IMR-90 (cell line): ENCODE measurements at regions not wholly inside any gene's neighbourhood (a gene's known extent, or its start where the extent isn't known, plus 50 kb on each side); places are given as distances from the start of the nearest gene placed in this dataset.

Experiments
- BHLHE40 ChIP-seq: fragments of 150-350 bp; IDR thresholded peaks from 2 replicates; pipeline ENCODE4 v1.6.1; 2016; ENCODE audit warnings: mild to moderate bottlenecking, low read depth, low read length
- CEBPB ChIP-seq: IDR thresholded peaks from 2 replicates; pipeline ENCODE4 v1.6.1; 2012; ENCODE audit warnings: low read depth, low read length, improper control_type of control experiment
- CHD1 ChIP-seq: IDR thresholded peaks from 2 replicates; pipeline ENCODE4 v1.6.1; 2012; ENCODE audit warnings: low read depth, low read length, improper control_type of control experiment
- CTCF ChIP-seq: conservative IDR thresholded peaks from 2 replicates; pipeline ENCODE4 v1.5.1; 2012; ENCODE audit warnings: mild to moderate bottlenecking, low read depth, low read length, improper control_type of control experiment
- ELK1 ChIP-seq: fragments of 150-350 bp; IDR thresholded peaks from 2 replicates; pipeline ENCODE4 v1.6.1; 2016; ENCODE audit warnings: low read depth, mild to moderate bottlenecking, low read length, moderate library complexity, borderline replicate concordance
- FOS ChIP-seq: fragments of 150-350 bp; IDR thresholded peaks from 2 replicates; pipeline ENCODE4 v1.6.1; 2016; ENCODE audit warnings: low read depth, low read length
- MAFK ChIP-seq: IDR thresholded peaks from 2 replicates; pipeline ENCODE4 v1.6.1; 2012; ENCODE audit warnings: low read depth, low read length, improper control_type of control experiment
- MXI1 ChIP-seq: IDR thresholded peaks from 2 replicates; pipeline ENCODE4 v1.6.1; 2012; ENCODE audit warnings: low read depth, mild to moderate bottlenecking, low read length, moderate library complexity, borderline replicate concordance
- POLR2A ChIP-seq: IDR thresholded peaks from 2 replicates; pipeline ENCODE4 v1.6.1; 2012; ENCODE audit warnings: mild to moderate bottlenecking, low read depth, low read length
- RAD21 ChIP-seq: IDR thresholded peaks from 2 replicates; pipeline ENCODE4 v1.6.1; 2012; ENCODE audit warnings: low read length, improper control_type of control experiment
- RCOR1 ChIP-seq: IDR thresholded peaks from 2 replicates; pipeline ENCODE4 v1.6.1; 2012; ENCODE audit warnings: mild to moderate bottlenecking, low read length, improper control_type of control experiment; ENCODE audit not compliant: insufficient replicate concordance
- RFX5 ChIP-seq: IDR thresholded peaks from 2 replicates; pipeline ENCODE4 v1.8.0; 2012; ENCODE audit warnings: low read depth, mild to moderate bottlenecking, low read length, moderate library complexity
- SMC3 ChIP-seq: fragments of 150-350 bp; IDR thresholded peaks from 2 replicates; pipeline ENCODE4 v1.6.1; 2016; ENCODE audit warnings: low read depth, mild to moderate bottlenecking, antibody characterized with exemption, low read length, moderate library complexity
- USF2 ChIP-seq: fragments of 150-350 bp; IDR thresholded peaks from 2 replicates; pipeline ENCODE4 v1.6.1; 2017; ENCODE audit warnings: mild to moderate bottlenecking, antibody characterized with exemption, low read length, low read depth

GRCh38 chr16:86391984-86392383, 118.3 kb upstream of the FOXF1 start:
- peak; percentile 58; the same call in 1 of the 2 replicates for TF ChIP-seq USF2
- TF ChIP-seq RFX5: no peak
- TF ChIP-seq CTCF: no peak
- TF ChIP-seq POLR2A: no peak; the same call in 1 of the 2 replicates
- peak; percentile 84 for TF ChIP-seq CEBPB
- TF ChIP-seq BHLHE40: peak; percentile 60
- no peak for TF ChIP-seq ELK1
- TF ChIP-seq RAD21: no peak; the same call in 1 of the 2 replicates
- peak; percentile 51; the same call in 1 of the 2 replicates for TF ChIP-seq MAFK
- TF ChIP-seq MXI1: no peak
- TF ChIP-seq FOS: peak; percentile 83
- peak; percentile 78 for TF ChIP-seq RCOR1
- 0 out of 2 replicates have a peak, but pooled peaks have one; percentile 2 for TF ChIP-seq SMC3
- TF ChIP-seq CHD1: no peak
